ENCODE measurements at regions not wholly inside any gene's neighbourhood (a gene's known extent, or its start where the extent isn't known, plus 50 kb on each side); places are given as distances from the start of the nearest gene placed in this dataset.

DNA sequence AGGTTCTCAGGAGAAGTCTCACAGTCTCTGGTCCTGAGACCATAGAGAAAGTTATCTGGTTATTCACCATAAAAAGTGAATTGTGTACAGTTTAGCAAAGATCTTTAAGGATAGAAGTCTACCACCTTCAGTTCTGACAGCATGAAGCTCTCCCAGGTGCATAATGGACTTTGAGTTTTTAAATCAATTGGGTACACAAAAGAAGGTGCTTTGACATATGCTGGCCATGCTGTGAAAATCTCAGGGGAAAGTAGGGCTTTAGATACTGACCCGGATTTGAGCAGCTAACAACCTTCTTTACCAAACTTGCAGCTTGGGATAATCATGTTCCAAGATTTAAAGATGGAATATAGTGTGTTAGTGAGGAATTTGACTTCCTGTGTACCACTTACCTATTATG, 264.2 kb downstream of the ZSWIM6 start:
- no peak overlapping the region for H3K27ac ChIP-seq (ENCODE audit: low read depth in 2 of 2, low read length in 2 of 2)
- no peaks in the 10 kb centered on the region for H3K9me3 ChIP-seq (ENCODE audit: control insufficient read depth in 2 of 2, low read length in 2 of 2)
- no peaks in the 10 kb centered on the region for H3K36me3 ChIP-seq (ENCODE audit: control insufficient read depth in 2 of 2, insufficient read depth in 2 of 2, low read length in 2 of 2)
- H3K9ac ChIP-seq (ENCODE audit: low read depth in 1 of 2, low read length in 2 of 2) = no peak overlapping the region
- no peaks in the 10 kb centered on the region for H3K27me3 ChIP-seq (ENCODE audit: control insufficient read depth in 2 of 2, insufficient read depth in 2 of 2, low read length in 2 of 2)
- H3K4me3 ChIP-seq (ENCODE audit: low read length in 2 of 2) = no peak overlapping the region
- peaks cover 2 to 10% of the 10 kb centered on the region in 2 donors for H3K4me1 ChIP-seq (ENCODE audit: control insufficient read depth in 2 of 2, insufficient read depth in 2 of 2, low read length in 2 of 2)

DNA sequence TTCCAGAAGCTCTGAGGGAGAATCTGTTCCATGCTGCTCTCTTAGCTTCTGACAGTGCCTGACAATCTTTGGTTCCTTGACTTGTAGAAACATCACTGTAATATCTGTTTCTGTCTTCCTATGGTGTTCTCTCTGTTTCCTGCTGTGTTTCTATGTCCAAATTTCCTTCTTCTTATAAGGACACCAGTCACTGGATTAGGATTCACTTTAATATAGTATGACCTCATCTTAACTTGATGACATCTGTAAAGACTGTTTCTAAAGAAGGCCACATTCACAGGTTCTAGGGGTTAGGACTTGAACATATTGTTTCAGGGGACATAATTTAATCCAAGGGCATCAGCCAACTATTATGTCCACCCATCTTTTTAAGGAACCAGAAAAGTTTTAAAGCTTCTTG, 265.6 kb downstream of the ZSWIM6 start:
- H3K36me3 ChIP-seq (ENCODE audit: control insufficient read depth in 2 of 2, insufficient read depth in 2 of 2, low read length in 2 of 2) = no peaks in the 10 kb centered on the region
- peaks cover 2 to 10% of the 10 kb centered on the region in 2 donors for H3K4me1 ChIP-seq (ENCODE audit: control insufficient read depth in 2 of 2, insufficient read depth in 2 of 2, low read length in 2 of 2)

DNA sequence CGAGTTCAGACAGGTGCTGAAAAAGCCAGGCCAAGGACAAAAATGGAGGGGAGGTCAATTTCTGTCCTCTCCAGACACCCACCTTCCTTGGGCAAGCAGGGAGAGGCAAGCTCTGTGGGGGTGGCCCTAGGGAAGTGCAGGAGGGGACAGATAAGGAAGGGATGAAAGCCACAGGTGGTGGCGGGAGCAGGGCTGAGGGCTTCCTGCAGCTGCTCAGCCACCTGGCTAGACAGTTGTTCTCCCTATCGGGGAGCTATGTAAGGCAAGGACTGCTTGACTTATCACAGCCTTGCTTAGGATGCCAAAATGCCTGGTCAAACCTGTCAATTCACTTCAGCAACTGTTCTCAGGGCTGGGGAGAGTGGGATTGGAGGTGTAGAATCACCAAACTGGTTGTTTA, 266.1 kb downstream of the ZSWIM6 start:
- Histone ChIP-seq H3K4me1 (ENCODE audit: control insufficient read depth in 2 of 2, insufficient read depth in 2 of 2, low read length in 2 of 2) (peaks cover 2 to 10% of the 10 kb centered on the region in 2 donors), H3K4me3 (ENCODE audit: low read length in 2 of 2) (no peak overlapping the region), H3K9ac (ENCODE audit: low read depth in 1 of 2, low read length in 2 of 2) (no peak overlapping the region), H3K36me3 (ENCODE audit: control insufficient read depth in 2 of 2, insufficient read depth in 2 of 2, low read length in 2 of 2) (no peaks in the 10 kb centered on the region), H3K27me3 (ENCODE audit: control insufficient read depth in 2 of 2, insufficient read depth in 2 of 2, low read length in 2 of 2) (no peaks in the 10 kb centered on the region), H3K27ac (ENCODE audit: low read depth in 2 of 2, low read length in 2 of 2) (no peak overlapping the region), H3K9me3 (ENCODE audit: control insufficient read depth in 2 of 2, low read length in 2 of 2) (no peaks in the 10 kb centered on the region)

More for the DNA sequence above, 265.6 kb downstream of the ZSWIM6 start:
- Histone ChIP-seq H3K9me3 (ENCODE audit: control insufficient read depth in 2 of 2, low read length in 2 of 2) (no peaks in the 10 kb centered on the region), H3K4me3 (ENCODE audit: low read length in 2 of 2) (no peak overlapping the region), H3K27ac (ENCODE audit: low read depth in 2 of 2, low read length in 2 of 2) (no peak overlapping the region), H3K27me3 (ENCODE audit: control insufficient read depth in 2 of 2, insufficient read depth in 2 of 2, low read length in 2 of 2) (no peaks in the 10 kb centered on the region), H3K9ac (ENCODE audit: low read depth in 1 of 2, low read length in 2 of 2) (no peak overlapping the region)

DNA sequence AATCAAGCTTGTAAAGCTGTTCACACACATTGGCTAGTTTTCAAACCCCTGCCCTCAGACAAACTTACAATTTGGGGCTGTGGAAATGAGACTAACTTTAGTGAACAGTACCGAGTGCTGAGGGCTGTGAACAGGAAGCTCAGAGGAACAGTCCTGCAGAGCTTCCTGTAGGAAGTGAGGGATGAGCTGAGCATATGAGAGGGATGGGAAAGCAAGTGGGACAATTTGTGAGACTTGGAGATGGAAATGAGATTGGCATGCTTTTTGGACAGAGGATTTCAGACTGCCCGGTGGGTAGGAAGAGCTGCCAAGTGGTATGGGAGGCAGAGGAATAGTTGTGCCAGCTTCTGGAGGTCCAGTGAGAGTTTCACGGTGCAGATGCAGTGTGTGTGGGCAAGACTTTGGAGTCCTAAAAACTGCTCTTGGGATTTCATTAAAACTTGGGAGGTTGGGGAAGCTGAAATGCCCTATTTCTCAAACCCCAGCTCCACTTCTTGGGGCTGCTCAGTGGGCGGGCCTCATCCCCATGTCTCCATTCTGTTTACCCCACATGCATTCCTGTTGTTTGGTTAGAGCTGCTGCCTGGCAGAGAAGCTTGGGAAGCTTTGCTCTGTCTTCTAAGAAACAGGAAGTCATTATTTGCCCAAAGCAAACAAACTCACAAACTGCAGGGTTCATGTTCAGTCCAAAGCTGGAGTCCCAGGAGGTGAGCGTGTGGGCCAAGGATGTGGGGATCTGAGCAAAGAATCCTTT, 267.5 kb downstream of the ZSWIM6 start:
- Histone ChIP-seq H3K9ac (ENCODE audit: low read depth in 1 of 2, low read length in 2 of 2) (no peak overlapping the region), H3K4me1 (ENCODE audit: control insufficient read depth in 2 of 2, insufficient read depth in 2 of 2, low read length in 2 of 2) (peaks cover 2 to 10% of the 10 kb centered on the region in 2 donors), H3K27ac (ENCODE audit: low read depth in 2 of 2, low read length in 2 of 2) (no peak overlapping the region), H3K9me3 (ENCODE audit: control insufficient read depth in 2 of 2, low read length in 2 of 2) (no peaks in the 10 kb centered on the region), H3K27me3 (ENCODE audit: control insufficient read depth in 2 of 2, insufficient read depth in 2 of 2, low read length in 2 of 2) (no peaks in the 10 kb centered on the region), H3K36me3 (ENCODE audit: control insufficient read depth in 2 of 2, insufficient read depth in 2 of 2, low read length in 2 of 2) (no peaks in the 10 kb centered on the region), H3K4me3 (ENCODE audit: low read length in 2 of 2) (no peak overlapping the region)

DNA sequence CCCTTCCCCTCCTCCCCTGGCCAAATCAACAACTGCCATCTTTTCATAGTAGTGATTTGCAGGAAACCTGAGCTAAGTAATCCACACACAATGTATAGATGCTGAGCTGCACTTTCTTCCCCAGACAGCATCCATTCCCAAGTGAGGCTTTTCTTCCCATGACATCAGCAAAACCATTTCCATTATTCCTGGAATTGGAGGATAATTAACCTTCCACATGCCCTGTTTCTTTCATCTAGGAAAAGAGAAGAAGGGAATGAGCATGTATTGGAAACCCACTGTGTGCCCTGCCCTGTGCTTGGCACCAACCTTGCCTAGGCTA, 268.0 kb downstream of the ZSWIM6 start:
- Histone ChIP-seq H3K9ac (ENCODE audit: low read depth in 1 of 2, low read length in 2 of 2) (no peak overlapping the region), H3K4me3 (ENCODE audit: low read length in 2 of 2) (no peak overlapping the region), H3K36me3 (ENCODE audit: control insufficient read depth in 2 of 2, insufficient read depth in 2 of 2, low read length in 2 of 2) (no peaks in the 10 kb centered on the region), H3K4me1 (ENCODE audit: control insufficient read depth in 2 of 2, insufficient read depth in 2 of 2, low read length in 2 of 2) (peaks cover 2 to 10% of the 10 kb centered on the region in 2 donors), H3K9me3 (ENCODE audit: control insufficient read depth in 2 of 2, low read length in 2 of 2) (no peaks in the 10 kb centered on the region), H3K27me3 (ENCODE audit: control insufficient read depth in 2 of 2, insufficient read depth in 2 of 2, low read length in 2 of 2) (no peaks in the 10 kb centered on the region), H3K27ac (ENCODE audit: low read depth in 2 of 2, low read length in 2 of 2) (no peak overlapping the region)

GRCh38 chr5:61600945-61601511, 269.0 kb downstream of the ZSWIM6 start:
- Histone ChIP-seq H3K9ac (ENCODE audit: low read depth in 1 of 2, low read length in 2 of 2) (no peak overlapping the region), H3K27ac (ENCODE audit: low read depth in 2 of 2, low read length in 2 of 2) (no peak overlapping the region), H3K36me3 (ENCODE audit: control insufficient read depth in 2 of 2, insufficient read depth in 2 of 2, low read length in 2 of 2) (no peaks in the 10 kb centered on the region), H3K27me3 (ENCODE audit: control insufficient read depth in 2 of 2, insufficient read depth in 2 of 2, low read length in 2 of 2) (no peaks in the 10 kb centered on the region), H3K9me3 (ENCODE audit: control insufficient read depth in 2 of 2, low read length in 2 of 2) (no peaks in the 10 kb centered on the region), H3K4me1 (ENCODE audit: control insufficient read depth in 2 of 2, insufficient read depth in 2 of 2, low read length in 2 of 2) (peaks cover 2 to 10% of the 10 kb centered on the region in 2 donors), H3K4me3 (ENCODE audit: low read length in 2 of 2) (no peak overlapping the region)

- Histone ChIP-seq H3K4me1 (ENCODE audit: control insufficient read depth in 2 of 2, insufficient read depth in 2 of 2, low read length in 2 of 2) (peaks cover 2 to 10% of the 10 kb centered on the region in 2 donors), H3K27ac (ENCODE audit: low read depth in 2 of 2, low read length in 2 of 2) (no peak overlapping the region), H3K9ac (ENCODE audit: low read depth in 1 of 2, low read length in 2 of 2) (no peak overlapping the region), H3K4me3 (ENCODE audit: low read length in 2 of 2) (no peak overlapping the region), H3K9me3 (ENCODE audit: control insufficient read depth in 2 of 2, low read length in 2 of 2) (no peaks in the 10 kb centered on the region), H3K36me3 (ENCODE audit: control insufficient read depth in 2 of 2, insufficient read depth in 2 of 2, low read length in 2 of 2) (no peaks in the 10 kb centered on the region), H3K27me3 (ENCODE audit: control insufficient read depth in 2 of 2, insufficient read depth in 2 of 2, low read length in 2 of 2) (no peaks in the 10 kb centered on the region)
These were observed 271.3 kb downstream of the ZSWIM6 start for GRCh38 chr5:61603211-61603908.

DNA sequence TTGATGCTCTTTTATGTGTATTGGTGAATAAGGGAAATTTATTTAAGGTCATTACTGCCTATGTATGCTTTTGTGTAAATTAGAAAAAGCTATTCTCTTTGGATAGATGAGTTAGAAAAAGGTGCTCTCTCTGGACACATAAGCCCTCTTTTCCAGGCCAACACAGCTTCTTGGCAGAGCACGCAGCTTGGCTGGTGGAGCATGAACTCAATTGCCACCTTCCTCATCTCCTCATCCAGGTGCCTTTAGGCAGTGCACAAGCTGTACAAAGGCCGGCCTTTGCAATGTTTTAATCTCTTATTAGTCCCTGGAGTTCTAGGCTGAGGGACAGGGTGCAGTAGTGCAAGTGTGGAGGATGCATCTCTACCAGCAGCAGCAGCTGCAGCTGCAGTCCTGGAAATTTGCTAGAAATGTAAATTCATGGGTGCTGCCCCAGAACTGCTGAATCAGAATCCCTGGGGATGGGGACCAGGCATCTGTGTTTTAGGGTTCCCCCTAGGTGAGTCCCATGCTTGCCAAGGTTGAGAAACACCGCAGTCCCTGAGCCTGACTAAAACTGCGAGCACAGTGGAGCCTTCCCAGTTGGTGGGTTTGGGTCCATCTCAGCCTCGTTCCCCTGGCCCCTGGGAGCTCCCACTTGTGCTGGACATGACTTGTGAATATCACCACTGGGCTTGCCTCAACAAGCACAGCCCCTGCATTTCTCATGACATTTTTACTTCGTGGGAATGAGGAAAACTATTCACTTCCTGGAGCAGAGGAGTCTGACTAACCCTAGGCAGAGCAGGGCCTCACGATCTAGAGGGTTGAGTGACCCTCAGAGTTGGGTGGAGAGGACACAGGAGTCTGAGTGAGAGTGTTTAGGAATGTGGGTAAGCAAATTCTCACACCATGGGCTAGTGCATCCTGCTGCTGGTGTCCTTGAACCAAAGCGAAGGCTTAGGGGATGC, 272.3 kb downstream of the ZSWIM6 start:
- H3K4me1 ChIP-seq (ENCODE audit: control insufficient read depth in 2 of 2, insufficient read depth in 2 of 2, low read length in 2 of 2) = peaks cover 2 to 7% of the 10 kb centered on the region in 2 donors
- no peaks in the 10 kb centered on the region for H3K27me3 ChIP-seq (ENCODE audit: control insufficient read depth in 2 of 2, insufficient read depth in 2 of 2, low read length in 2 of 2)
- no peaks in the 10 kb centered on the region for H3K36me3 ChIP-seq (ENCODE audit: control insufficient read depth in 2 of 2, insufficient read depth in 2 of 2, low read length in 2 of 2)
- H3K4me3 ChIP-seq (ENCODE audit: low read length in 2 of 2) = no peak overlapping the region
- H3K27ac ChIP-seq (ENCODE audit: low read depth in 2 of 2, low read length in 2 of 2) = no peak overlapping the region
- H3K9me3 ChIP-seq (ENCODE audit: control insufficient read depth in 2 of 2, low read length in 2 of 2) = no peaks in the 10 kb centered on the region
- no peak overlapping the region for H3K9ac ChIP-seq (ENCODE audit: low read depth in 1 of 2, low read length in 2 of 2)

DNA sequence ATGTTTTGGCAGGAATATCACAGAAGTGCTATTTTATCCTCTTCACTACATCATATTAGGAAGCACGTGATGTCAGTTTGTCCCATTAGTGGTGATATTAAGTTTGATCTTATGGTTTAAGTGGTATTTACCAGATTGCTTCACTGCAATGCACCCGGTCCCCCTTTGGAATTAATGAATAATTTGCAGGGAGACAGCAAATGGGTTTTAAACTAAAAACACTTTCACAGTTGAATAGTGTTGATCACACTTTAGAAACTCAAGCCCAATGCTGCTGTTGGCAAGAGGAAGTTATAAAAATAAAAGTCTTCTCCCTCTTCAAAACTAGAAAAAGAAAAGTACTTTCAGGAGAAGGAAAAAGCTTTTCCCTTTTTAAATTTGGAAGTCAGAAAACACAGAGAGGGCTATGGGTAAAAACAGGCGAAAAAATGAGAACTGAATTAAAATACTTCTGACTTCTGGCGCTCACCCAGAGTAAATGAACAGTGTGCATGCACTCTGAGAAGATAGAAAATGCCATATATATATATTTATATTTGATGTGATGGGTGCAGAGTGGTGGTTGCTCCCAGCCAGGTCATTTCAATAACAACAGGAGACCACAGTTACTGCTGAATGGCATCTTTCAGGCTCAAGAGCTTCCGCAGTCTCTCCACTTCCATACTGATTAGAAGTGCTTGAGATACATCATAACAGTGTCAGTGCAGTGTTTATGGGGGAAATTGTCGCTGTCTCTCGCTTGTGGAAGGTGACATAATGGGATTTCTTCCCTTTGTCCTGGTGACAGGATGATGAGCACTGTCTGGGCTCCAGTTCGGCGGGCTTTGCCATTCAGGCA, 278.0 kb downstream of the ZSWIM6 start:
- H3K9me3 ChIP-seq (ENCODE audit: control insufficient read depth in 2 of 2, low read length in 2 of 2) = no peaks in the 10 kb centered on the region
- no peaks in the 10 kb centered on the region for H3K27me3 ChIP-seq (ENCODE audit: control insufficient read depth in 2 of 2, insufficient read depth in 2 of 2, low read length in 2 of 2)
- H3K27ac ChIP-seq (ENCODE audit: low read depth in 2 of 2, low read length in 2 of 2) = no peak overlapping the region
- no peaks in the 10 kb centered on the region for H3K36me3 ChIP-seq (ENCODE audit: control insufficient read depth in 2 of 2, insufficient read depth in 2 of 2, low read length in 2 of 2)
- H3K4me1 ChIP-seq (ENCODE audit: control insufficient read depth in 2 of 2, insufficient read depth in 2 of 2, low read length in 2 of 2) = no peaks in the 10 kb centered on the region
- no peak overlapping the region for H3K4me3 ChIP-seq (ENCODE audit: low read length in 2 of 2)
- H3K9ac ChIP-seq (ENCODE audit: low read depth in 1 of 2, low read length in 2 of 2) = no peak overlapping the region
